ENCODE measurements at regions not wholly inside any gene's neighbourhood (a gene's known extent, or its start where the extent isn't known, plus 50 kb on each side); places are given as distances from the start of the nearest gene placed in this dataset.

DNA sequence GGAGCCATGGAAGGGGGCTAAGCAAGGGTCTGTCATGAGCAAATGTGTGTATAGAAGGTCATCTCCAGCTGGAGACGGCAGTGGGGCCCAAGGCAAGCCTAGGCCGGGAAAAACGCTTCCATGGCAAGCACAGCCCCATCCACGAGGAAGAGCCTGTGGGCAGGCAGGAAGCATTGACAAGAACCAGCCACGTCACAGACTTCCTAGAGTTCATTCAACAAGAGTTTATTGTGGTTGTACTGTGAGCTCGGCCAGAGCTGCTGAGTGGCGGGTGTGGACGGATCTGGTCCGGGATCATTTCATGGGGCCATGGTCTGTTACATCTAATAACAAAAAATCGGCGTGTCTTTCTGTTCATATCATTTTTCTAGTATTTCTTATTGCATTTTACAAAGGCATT lies 311.7 kb downstream of the TMEM121 start:
- no peak overlapping the region for H3K27ac ChIP-seq (replicated peaks)
- TF ChIP-seq, protein P1, sequence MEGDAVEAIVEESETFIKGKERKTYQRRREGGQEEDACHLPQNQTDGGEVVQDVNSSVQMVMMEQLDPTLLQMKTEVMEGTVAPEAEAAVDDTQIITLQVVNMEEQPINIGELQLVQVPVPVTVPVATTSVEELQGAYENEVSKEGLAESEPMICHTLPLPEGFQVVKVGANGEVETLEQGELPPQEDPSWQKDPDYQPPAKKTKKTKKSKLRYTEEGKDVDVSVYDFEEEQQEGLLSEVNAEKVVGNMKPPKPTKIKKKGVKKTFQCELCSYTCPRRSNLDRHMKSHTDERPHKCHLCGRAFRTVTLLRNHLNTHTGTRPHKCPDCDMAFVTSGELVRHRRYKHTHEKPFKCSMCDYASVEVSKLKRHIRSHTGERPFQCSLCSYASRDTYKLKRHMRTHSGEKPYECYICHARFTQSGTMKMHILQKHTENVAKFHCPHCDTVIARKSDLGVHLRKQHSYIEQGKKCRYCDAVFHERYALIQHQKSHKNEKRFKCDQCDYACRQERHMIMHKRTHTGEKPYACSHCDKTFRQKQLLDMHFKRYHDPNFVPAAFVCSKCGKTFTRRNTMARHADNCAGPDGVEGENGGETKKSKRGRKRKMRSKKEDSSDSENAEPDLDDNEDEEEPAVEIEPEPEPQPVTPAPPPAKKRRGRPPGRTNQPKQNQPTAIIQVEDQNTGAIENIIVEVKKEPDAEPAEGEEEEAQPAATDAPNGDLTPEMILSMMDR (IDR thresholded peaks at IDR 0.05; ENCODE audit: insufficient read depth, low read length) = no peak
- TF ChIP-seq POLR2AphosphoS5 (IDR thresholded peaks at IDR 0.05; ENCODE audit: low read depth) (no peak), GABPA (IDR thresholded peaks at IDR 0.05; ENCODE audit: low read depth) (no peak)
- DNase-seq (ENCODE audit: low read depth in 1 of 2, low spot score in 1 of 2) = no peak
- no peak overlapping the region for H3K4me3 ChIP-seq (replicated peaks; ENCODE audit: insufficient read depth, low read length)
- no peaks in the 10 kb centered on the region for H3K27me3 ChIP-seq (ENCODE audit: insufficient read depth, poor library complexity, severe bottlenecking)

GRCh38 chr14:105838591-105839424 lies 312.4 kb downstream of the TMEM121 start:
- TF ChIP-seq, protein P2, sequence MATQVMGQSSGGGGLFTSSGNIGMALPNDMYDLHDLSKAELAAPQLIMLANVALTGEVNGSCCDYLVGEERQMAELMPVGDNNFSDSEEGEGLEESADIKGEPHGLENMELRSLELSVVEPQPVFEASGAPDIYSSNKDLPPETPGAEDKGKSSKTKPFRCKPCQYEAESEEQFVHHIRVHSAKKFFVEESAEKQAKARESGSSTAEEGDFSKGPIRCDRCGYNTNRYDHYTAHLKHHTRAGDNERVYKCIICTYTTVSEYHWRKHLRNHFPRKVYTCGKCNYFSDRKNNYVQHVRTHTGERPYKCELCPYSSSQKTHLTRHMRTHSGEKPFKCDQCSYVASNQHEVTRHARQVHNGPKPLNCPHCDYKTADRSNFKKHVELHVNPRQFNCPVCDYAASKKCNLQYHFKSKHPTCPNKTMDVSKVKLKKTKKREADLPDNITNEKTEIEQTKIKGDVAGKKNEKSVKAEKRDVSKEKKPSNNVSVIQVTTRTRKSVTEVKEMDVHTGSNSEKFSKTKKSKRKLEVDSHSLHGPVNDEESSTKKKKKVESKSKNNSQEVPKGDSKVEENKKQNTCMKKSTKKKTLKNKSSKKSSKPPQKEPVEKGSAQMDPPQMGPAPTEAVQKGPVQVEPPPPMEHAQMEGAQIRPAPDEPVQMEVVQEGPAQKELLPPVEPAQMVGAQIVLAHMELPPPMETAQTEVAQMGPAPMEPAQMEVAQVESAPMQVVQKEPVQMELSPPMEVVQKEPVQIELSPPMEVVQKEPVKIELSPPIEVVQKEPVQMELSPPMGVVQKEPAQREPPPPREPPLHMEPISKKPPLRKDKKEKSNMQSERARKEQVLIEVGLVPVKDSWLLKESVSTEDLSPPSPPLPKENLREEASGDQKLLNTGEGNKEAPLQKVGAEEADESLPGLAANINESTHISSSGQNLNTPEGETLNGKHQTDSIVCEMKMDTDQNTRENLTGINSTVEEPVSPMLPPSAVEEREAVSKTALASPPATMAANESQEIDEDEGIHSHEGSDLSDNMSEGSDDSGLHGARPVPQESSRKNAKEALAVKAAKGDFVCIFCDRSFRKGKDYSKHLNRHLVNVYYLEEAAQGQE (IDR thresholded peaks at IDR 0.05; ENCODE audit: insufficient replicate concordance, low read depth) = no peak
- no peak for TF ChIP-seq POLR2AphosphoS5 (IDR thresholded peaks at IDR 0.05; ENCODE audit: low read depth)
- no peak for TF ChIP-seq GABPA (IDR thresholded peaks at IDR 0.05; ENCODE audit: low read depth)
- TF ChIP-seq SPI1 (IDR thresholded peaks at IDR 0.05; ENCODE audit: borderline replicate concordance, low read depth) = no peak
- TF ChIP-seq, protein P1 (IDR thresholded peaks at IDR 0.05; ENCODE audit: insufficient read depth, low read length) = no peak
- H3K27me3 ChIP-seq (ENCODE audit: insufficient read depth, poor library complexity, severe bottlenecking) = no peaks in the 10 kb centered on the region
- H3K27ac ChIP-seq (replicated peaks) = no peak overlapping the region
- H3K4me3 ChIP-seq (replicated peaks; ENCODE audit: insufficient read depth, low read length) = no peak overlapping the region
- no peak for DNase-seq (ENCODE audit: low read depth in 1 of 2, low spot score in 1 of 2)

GRCh38 chr14:105839425-105840265 lies 313.3 kb downstream of the TMEM121 start:
- TF ChIP-seq SPI1 (IDR thresholded peaks at IDR 0.05; ENCODE audit: borderline replicate concordance, low read depth) (no peak), POLR2AphosphoS5 (IDR thresholded peaks at IDR 0.05; ENCODE audit: low read depth) (no peak), GABPA (IDR thresholded peaks at IDR 0.05; ENCODE audit: low read depth) (no peak)
- TF ChIP-seq, protein P2 (IDR thresholded peaks at IDR 0.05; ENCODE audit: insufficient replicate concordance, low read depth) = no peak
- TF ChIP-seq, protein P1 (IDR thresholded peaks at IDR 0.05; ENCODE audit: insufficient read depth, low read length) = no peak
- H3K27ac ChIP-seq (replicated peaks) = no peak overlapping the region
- DNase-seq (ENCODE audit: low read depth in 1 of 2, low spot score in 1 of 2) = no peak
- no peaks in the 10 kb centered on the region for H3K27me3 ChIP-seq (ENCODE audit: insufficient read depth, poor library complexity, severe bottlenecking)
- no peak overlapping the region for H3K4me3 ChIP-seq (replicated peaks; ENCODE audit: insufficient read depth, low read length)
